GM23338 (cell line): ENCODE measurements at regions not wholly inside any gene's neighbourhood (a gene's known extent, or its start where the extent isn't known, plus 50 kb on each side); places are given as distances from the start of the nearest gene placed in this dataset.

ENCODE experiments used
- ATAC-seq: fragments of 200-7000 bp; cut with Tn5 transposase; 3 replicates; pipeline ENCODE4 v1.9.1; 2020
- DNase-seq: peaks from one replicate; pipeline ENCODE4 v3.0.0-alpha.2; 2015; ENCODE audit warnings: low spot score
- H2AFZ ChIP-seq: fragments of 200-600 bp; sonication (generic); 2 replicates; pipeline ENCODE4 v1.8.0; 2016; ENCODE audit warnings: antibody characterized with exemption, mild to moderate bottlenecking, moderate library complexity
- H3F3A ChIP-seq: fragments of 200-600 bp; sonication (generic); replicated peaks from 2 replicates; pipeline ENCODE4 v1.8.0; 2017; ENCODE audit warnings: antibody characterized with exemption, mixed run types, low read depth
- H3K27ac ChIP-seq: fragments of 200-600 bp; sonication (generic); 2 replicates; pipeline ENCODE4 v1.6.1; 2016; ENCODE audit warnings: low read depth
- H3K27me3 ChIP-seq: fragments of 200-600 bp; sonication (generic); 2 replicates; pipeline ENCODE4 v1.8.0; 2016; ENCODE audit warnings: mild to moderate bottlenecking, mixed run types, moderate library complexity; ENCODE audit not compliant: insufficient read depth
- H3K36me3 ChIP-seq: fragments of 200-600 bp; sonication (generic); 2 replicates; pipeline ENCODE4 v1.8.0; 2016; ENCODE audit warnings: mild to moderate bottlenecking; ENCODE audit not compliant: insufficient read depth
- H3K4me1 ChIP-seq: fragments of 200-600 bp; sonication (generic); 2 replicates; pipeline ENCODE4 v1.8.0; 2016; ENCODE audit warnings: mild to moderate bottlenecking, moderate library complexity; ENCODE audit not compliant: insufficient read depth
- H3K4me2 ChIP-seq: fragments of 200-600 bp; sonication (generic); 2 replicates; pipeline ENCODE4 v1.7.1; 2017; ENCODE audit warnings: mixed run types
- H3K4me3 ChIP-seq: fragments of 200-600 bp; sonication (generic); 2 replicates; pipeline ENCODE4 v1.6.1; 2016; ENCODE audit warnings: mixed run types
- H3K79me2 ChIP-seq: fragments of 200-600 bp; sonication (generic); replicated peaks from 2 replicates; pipeline ENCODE4 v1.8.0; 2017; ENCODE audit warnings: mild to moderate bottlenecking; ENCODE audit not compliant: insufficient read depth
- H3K9me2 ChIP-seq: fragments of 200-600 bp; sonication (generic); 2 replicates; pipeline ENCODE4 v1.8.0; 2017; ENCODE audit not compliant: insufficient read depth
- H4K20me1 ChIP-seq: fragments of 200-600 bp; sonication (generic); replicated peaks from 2 replicates; pipeline ENCODE4 v1.8.0; 2017; ENCODE audit warnings: mild to moderate bottlenecking; ENCODE audit not compliant: insufficient read depth
- H3K27ac Mint-ChIP-seq: 2 replicates; pipeline ENCODE4 v1.8.0; 2020; ENCODE audit warnings: inconsistent platforms, mild to moderate bottlenecking, moderate library complexity, mixed read lengths
- H3K27me3 Mint-ChIP-seq: 3 replicates; pipeline ENCODE4 v1.8.0; 2022; ENCODE audit warnings: low read depth, mild to moderate bottlenecking, moderate library complexity, mixed read lengths, inconsistent platforms; ENCODE audit not compliant: insufficient read depth, poor library complexity
- H3K36me3 Mint-ChIP-seq: 3 replicates; pipeline ENCODE4 v1.8.0; 2021; ENCODE audit warnings: low read depth, mild to moderate bottlenecking, inconsistent platforms, moderate library complexity, mixed read lengths
- H3K4me1 Mint-ChIP-seq: 3 replicates; pipeline ENCODE4 v1.8.0; 2020; ENCODE audit warnings: mild to moderate bottlenecking, inconsistent platforms, mixed read lengths
- H3K4me3 Mint-ChIP-seq: 3 replicates; pipeline ENCODE4 v1.8.0; 2021; ENCODE audit warnings: moderate library complexity, mild to moderate bottlenecking, inconsistent platforms, mixed read lengths
- H3K9me3 Mint-ChIP-seq: 3 replicates; pipeline ENCODE4 v1.8.0; 2020; ENCODE audit warnings: moderate library complexity, mild to moderate bottlenecking, inconsistent platforms, mixed read lengths
- ETS1 ChIP-seq: IDR thresholded peaks from 2 replicates; pipeline ENCODE4 v1.6.1; 2016; ENCODE audit warnings: antibody characterized with exemption
- JUNB ChIP-seq: IDR thresholded peaks from one replicate; pipeline ENCODE4 v1.6.1; 2016; ENCODE audit warnings: antibody characterized with exemption; ENCODE audit not compliant: unreplicated experiment
- POLR2AphosphoS5 ChIP-seq: IDR thresholded peaks from 2 replicates; pipeline ENCODE4 v1.6.1; 2016; ENCODE audit warnings: antibody characterized with exemption, low read depth
- REST ChIP-seq: IDR thresholded peaks from one replicate; pipeline ENCODE4 v1.6.1; 2018; ENCODE audit warnings: antibody characterized with exemption; ENCODE audit not compliant: unreplicated experiment
- STAT1 ChIP-seq: IDR thresholded peaks from one replicate; pipeline ENCODE4 v1.6.1; 2016; ENCODE audit warnings: antibody characterized with exemption; ENCODE audit not compliant: unreplicated experiment
- ZNF114 ChIP-seq: fragments of 250-450 bp; sonication (Bioruptor Pico); IDR thresholded peaks from 2 replicates; pipeline ENCODE4 v1.5.0; 2020; ENCODE audit warnings: mild to moderate bottlenecking, moderate library complexity
- TF ChIP-seq, protein P1 (sequence below): fragments of 250-450 bp; sonication (Bioruptor Pico); IDR thresholded peaks from 2 replicates; pipeline ENCODE4 v1.5.0; 2020; ENCODE audit warnings: mild to moderate bottlenecking, moderate library complexity

- peaks cover 20% of the 10 kb centered on the region for H3K9me3 Mint-ChIP-seq
- no peak overlapping the region for H3K4me3 Mint-ChIP-seq
- peaks cover 21% of the 10 kb centered on the region; the same call in 2 of the 3 replicates for H3K36me3 Mint-ChIP-seq
- H4K20me1 ChIP-seq: no peaks in the 10 kb centered on the region
- H3K9me2 ChIP-seq: no peaks in the 10 kb centered on the region; the same call in 1 of the 2 replicates
- no peak overlapping the region for H3K27ac ChIP-seq
- no peak overlapping the region for H3K27ac Mint-ChIP-seq
- H3K36me3 ChIP-seq: no peaks in the 10 kb centered on the region
- H3K4me1 ChIP-seq: no peaks in the 10 kb centered on the region
- no peak overlapping the region for H3K4me3 ChIP-seq
- H2AFZ ChIP-seq: no peak overlapping the region
- H3K79me2 ChIP-seq: no peaks in the 10 kb centered on the region
- DNase-seq (no peak), ATAC-seq (no peak)
- H3F3A ChIP-seq: no peaks in the 10 kb centered on the region
- TF ChIP-seq, protein P1, sequence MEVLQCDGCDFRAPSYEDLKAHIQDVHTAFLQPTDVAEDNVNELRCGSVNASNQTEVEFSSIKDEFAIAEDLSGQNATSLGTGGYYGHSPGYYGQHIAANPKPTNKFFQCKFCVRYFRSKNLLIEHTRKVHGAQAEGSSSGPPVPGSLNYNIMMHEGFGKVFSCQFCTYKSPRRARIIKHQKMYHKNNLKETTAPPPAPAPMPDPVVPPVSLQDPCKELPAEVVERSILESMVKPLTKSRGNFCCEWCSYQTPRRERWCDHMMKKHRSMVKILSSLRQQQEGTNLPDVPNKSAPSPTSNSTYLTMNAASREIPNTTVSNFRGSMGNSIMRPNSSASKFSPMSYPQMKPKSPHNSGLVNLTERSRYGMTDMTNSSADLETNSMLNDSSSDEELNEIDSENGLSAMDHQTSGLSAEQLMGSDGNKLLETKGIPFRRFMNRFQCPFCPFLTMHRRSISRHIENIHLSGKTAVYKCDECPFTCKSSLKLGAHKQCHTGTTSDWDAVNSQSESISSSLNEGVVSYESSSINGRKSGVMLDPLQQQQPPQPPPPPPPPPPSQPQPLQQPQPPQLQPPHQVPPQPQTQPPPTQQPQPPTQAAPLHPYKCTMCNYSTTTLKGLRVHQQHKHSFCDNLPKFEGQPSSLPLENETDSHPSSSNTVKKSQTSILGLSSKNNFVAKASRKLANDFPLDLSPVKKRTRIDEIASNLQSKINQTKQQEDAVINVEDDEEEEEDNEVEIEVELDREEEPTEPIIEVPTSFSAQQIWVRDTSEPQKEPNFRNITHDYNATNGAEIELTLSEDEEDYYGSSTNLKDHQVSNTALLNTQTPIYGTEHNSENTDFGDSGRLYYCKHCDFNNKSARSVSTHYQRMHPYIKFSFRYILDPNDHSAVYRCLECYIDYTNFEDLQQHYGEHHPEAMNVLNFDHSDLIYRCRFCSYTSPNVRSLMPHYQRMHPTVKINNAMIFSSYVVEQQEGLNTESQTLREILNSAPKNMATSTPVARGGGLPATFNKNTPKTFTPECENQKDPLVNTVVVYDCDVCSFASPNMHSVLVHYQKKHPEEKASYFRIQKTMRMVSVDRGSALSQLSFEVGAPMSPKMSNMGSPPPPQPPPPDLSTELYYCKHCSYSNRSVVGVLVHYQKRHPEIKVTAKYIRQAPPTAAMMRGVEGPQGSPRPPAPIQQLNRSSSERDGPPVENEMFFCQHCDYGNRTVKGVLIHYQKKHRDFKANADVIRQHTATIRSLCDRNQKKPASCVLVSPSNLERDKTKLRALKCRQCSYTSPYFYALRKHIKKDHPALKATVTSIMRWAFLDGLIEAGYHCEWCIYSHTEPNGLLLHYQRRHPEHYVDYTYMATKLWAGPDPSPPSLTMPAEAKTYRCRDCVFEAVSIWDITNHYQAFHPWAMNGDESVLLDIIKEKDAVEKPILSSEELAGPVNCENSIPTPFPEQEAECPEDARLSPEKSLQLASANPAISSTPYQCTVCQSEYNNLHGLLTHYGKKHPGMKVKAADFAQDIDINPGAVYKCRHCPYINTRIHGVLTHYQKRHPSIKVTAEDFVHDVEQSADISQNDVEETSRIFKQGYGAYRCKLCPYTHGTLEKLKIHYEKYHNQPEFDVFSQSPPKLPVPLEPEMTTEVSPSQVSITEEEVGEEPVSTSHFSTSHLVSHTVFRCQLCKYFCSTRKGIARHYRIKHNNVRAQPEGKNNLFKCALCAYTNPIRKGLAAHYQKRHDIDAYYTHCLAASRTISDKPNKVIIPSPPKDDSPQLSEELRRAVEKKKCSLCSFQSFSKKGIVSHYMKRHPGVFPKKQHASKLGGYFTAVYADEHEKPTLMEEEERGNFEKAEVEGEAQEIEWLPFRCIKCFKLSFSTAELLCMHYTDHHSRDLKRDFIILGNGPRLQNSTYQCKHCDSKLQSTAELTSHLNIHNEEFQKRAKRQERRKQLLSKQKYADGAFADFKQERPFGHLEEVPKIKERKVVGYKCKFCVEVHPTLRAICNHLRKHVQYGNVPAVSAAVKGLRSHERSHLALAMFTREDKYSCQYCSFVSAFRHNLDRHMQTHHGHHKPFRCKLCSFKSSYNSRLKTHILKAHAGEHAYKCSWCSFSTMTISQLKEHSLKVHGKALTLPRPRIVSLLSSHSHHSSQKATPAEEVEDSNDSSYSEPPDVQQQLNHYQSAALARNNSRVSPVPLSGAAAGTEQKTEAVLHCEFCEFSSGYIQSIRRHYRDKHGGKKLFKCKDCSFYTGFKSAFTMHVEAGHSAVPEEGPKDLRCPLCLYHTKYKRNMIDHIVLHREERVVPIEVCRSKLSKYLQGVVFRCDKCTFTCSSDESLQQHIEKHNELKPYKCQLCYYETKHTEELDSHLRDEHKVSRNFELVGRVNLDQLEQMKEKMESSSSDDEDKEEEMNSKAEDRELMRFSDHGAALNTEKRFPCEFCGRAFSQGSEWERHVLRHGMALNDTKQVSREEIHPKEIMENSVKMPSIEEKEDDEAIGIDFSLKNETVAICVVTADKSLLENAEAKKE (CRISPR knock-in tag): no peak
- TF ChIP-seq ETS1 (no peak), ZNF114 (CRISPR knock-in tag) (no peak)
- no peak overlapping the region for H3K4me2 ChIP-seq
- H3K27me3 ChIP-seq: no peaks in the 10 kb centered on the region
- H3K4me1 Mint-ChIP-seq: no peaks in the 10 kb centered on the region
- no peaks in the 10 kb centered on the region for H3K27me3 Mint-ChIP-seq
Observed at GRCh38 chr7:110210941-110211608, 879.9 kb upstream of the LRRN3 start.

- no peaks in the 10 kb centered on the region for H3K79me2 ChIP-seq
- DNase-seq: no peak
- H3K9me2 ChIP-seq: no peaks in the 10 kb centered on the region
- Mint-ChIP-seq H3K27ac (no peak overlapping the region), H3K4me3 (no peak overlapping the region), H3K36me3 (no peaks in the 10 kb centered on the region), H3K9me3 (no peaks in the 10 kb centered on the region), H3K4me1 (no peaks in the 10 kb centered on the region; the same call in 2 of the 3 replicates), H3K27me3 (no peaks in the 10 kb centered on the region)
- no peak for ATAC-seq
- no peak overlapping the region for H2AFZ ChIP-seq
- H3K36me3 ChIP-seq: no peaks in the 10 kb centered on the region
- H3K27me3 ChIP-seq: no peaks in the 10 kb centered on the region
- H3K4me1 ChIP-seq: no peaks in the 10 kb centered on the region
- H3F3A ChIP-seq: no peaks in the 10 kb centered on the region
- H3K4me3 ChIP-seq: no peak overlapping the region
- no peaks in the 10 kb centered on the region for H4K20me1 ChIP-seq
- H3K4me2 ChIP-seq: no peak overlapping the region
- H3K27ac ChIP-seq: no peak overlapping the region
- no peak for TF ChIP-seq ETS1
- no peak for TF ChIP-seq REST
- no peak for TF ChIP-seq JUNB
- TF ChIP-seq ZNF114 (CRISPR knock-in tag): no peak
- no peak for TF ChIP-seq STAT1
- TF ChIP-seq POLR2AphosphoS5: no peak
Observed at GRCh38 chr7:110224643-110225042, 866.3 kb upstream of the LRRN3 start.
